ENCODE measurements at regions not wholly inside any gene's neighbourhood (a gene's known extent, or its start where the extent isn't known, plus 50 kb on each side); places are given as distances from the start of the nearest gene placed in this dataset.

DNA sequence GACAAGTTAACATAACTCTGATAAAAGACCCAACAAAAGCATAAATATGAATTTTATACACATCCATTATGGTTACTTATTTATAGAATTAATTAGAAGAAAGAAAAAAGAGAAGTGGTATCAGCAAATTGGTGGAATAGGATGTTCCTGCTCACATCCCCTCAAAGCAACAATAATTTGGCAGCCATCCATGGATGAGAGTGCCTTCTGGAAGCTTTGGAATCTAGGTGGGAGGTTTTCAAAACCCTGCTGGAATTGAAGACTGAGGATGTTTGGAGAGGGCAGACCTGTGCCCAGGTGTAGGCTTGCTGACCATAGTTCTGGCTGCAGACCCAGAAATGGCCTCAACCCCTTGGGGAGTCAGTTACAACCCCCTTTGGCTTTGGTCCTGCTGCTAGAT lies 91.2 kb downstream of the EDEM1 start:
- no peak for TF ChIP-seq CTCF (conservative IDR thresholded peaks at IDR 0.05; ENCODE audit: low read length)
- TF ChIP-seq EZH2phosphoT487 (IDR thresholded peaks at IDR 0.05; ENCODE audit: borderline replicate concordance): no peak

Measured in Loucy (cell line).